DMS 273 treated with DMSO at 0.1 percent for 48 hours (cell line): ENCODE measurements at regions not wholly inside any gene's neighbourhood (a gene's known extent, or its start where the extent isn't known, plus 50 kb on each side); places are given as distances from the start of the nearest gene placed in this dataset.
A peak's percentile ranks its signal among the peaks of the same experiment; 100 is the strongest.

ENCODE experiments used
- DNase-seq: peaks from one replicate; lab custom pipeline; 2025; lab: John Stamatoyannopoulos, UW

DNA sequence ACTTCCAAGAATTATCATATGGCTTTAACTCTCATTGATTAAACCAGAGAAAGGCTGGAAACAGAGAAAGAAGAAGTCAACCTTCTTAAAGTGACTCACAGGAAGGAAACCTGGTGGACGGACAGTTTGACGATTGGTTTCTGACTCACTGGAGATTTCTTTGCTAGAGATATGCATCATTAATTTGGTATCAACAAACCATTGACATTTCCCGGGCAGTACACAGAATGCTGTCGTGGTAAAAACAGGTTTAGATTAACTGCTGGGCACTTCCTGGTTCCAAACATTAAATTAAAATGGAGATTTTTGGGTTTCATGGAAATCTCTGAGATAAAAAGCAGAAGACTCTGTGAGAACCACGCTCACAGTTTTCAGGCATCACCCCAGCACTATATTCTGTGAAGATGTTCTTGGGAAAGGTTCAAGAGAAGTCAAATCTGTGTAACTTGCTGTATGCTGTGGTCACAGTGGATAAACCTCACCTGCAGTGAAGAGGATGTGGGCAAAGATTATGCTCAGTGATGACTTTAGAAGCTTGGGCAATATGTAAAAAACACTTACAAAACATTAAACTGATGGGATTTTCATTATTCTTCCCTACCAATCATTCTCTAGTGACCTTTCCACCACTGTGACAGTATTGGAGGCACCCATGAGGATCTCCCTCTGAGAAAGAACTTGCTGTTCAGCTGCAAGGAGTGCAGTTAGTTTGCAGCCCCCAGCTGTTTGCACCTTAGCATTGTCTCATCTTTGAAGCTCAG lies 61.1 kb upstream of the CD44 start:
- no peak for DNase-seq

DNA sequence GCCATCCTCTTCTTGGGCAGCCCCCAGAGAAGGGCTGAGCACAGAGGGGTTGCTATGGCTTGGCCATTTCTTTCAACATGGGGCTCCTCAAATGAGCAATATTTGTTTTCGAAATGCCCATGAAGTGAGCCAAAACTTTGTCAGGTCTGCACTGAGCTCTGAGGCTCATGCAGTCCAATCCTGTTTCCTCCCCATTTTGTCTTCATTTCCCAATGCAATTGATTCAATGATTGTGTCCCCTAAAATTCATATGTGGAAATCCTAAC lies 60.6 kb upstream of the CD44 start:
- DNase-seq: no peak

DNA sequence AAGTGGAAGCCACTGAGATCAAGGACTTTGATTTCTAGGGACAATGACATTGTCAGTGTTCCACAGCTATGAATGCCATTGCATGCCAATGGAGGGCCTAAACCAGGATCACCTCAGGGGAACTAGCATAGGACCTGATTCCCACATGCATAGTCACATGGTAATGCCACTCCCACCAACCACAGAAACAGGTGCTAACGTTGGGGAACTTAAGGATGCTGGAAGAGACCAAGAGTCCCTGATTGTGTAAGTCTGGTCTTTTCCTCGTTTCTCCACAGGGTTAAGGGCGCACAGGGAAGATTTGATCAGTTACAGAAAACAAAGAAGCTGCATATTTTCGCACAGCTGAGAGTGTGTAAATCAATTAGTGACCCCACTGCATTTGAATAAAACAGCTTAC lies 59.4 kb upstream of the CD44 start:
- DNase-seq: no peak

- DNase-seq: peak; percentile 6
Measured at GRCh38 chr11:35082321-35083180, 56.4 kb upstream of the CD44 start.

DNA sequence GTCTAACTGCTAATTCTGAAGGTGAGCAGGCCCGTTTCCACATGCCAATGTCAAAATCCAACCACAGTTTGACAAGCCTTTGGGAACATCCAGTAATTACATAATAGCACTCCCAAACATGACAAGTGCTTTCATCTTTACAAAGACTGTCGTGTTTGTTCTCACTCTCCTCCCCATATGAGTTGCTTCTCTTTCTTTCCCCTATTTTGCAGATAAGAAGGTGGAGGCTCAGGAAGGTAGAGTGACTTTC lies 55.9 kb upstream of the CD44 start:
- no peak for DNase-seq

- no peak for DNase-seq
Measured at GRCh38 chr11:35083431-35084238, 55.3 kb upstream of the CD44 start.

DNA sequence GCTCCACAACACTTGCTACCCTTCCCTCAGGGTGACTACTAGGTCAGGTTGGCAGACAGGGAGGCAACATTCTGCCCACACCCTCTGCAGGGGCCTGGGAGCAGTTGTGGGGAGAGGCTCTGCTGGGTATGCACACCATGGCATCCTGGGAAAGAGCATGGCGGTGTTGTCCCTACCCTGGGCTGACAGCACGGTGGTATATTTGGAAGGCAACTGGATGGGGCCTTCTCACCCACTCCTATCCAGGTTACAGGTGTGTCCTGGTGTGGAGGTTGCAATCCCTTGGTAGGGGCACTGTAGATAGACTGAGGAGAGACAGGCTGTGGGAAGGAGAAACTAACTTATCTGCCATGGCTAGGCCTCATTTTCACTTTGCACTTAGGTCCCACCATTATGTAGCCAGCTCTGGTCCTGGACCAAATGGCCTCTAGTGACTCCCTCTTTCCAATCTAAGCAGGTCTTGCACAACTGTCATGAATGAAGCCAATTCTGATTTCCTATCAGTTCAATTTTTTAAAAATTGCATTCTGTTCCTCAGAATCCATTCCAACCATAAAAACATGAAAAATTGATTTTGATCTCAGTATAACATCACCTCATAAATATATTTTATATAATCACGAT lies 54.0 kb upstream of the CD44 start:
- DNase-seq: no peak

DNA sequence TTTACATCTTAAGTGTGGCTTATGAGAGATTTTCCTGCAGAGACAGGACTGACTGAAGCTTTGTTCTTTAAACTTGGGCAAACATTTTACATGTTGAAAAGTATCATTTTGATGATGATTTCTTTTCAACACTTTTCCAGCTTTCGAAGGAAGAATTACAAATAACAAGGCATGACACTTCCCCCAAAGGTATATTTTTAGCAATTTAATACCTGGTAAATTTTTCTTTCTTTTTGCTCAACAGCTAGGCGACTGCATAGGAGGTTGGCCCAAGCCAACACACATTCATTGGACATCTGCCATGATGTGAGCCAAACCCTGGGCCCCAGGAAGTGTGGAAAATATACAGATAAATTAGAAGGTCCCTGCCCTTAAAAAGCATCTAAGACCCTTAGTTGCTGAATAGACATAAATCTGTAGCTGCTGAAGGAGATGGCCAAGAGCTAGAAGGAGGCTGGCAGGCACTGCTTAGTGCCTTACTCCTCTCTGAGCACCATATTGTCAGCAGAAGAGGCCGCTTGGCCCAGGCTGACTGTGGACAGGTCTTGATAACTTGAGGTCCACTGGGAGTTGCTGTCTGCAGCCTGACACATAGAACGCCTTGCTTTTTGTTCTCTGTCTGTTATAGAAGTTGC lies 53.3 kb upstream of the CD44 start:
- no peak for DNase-seq

DNA sequence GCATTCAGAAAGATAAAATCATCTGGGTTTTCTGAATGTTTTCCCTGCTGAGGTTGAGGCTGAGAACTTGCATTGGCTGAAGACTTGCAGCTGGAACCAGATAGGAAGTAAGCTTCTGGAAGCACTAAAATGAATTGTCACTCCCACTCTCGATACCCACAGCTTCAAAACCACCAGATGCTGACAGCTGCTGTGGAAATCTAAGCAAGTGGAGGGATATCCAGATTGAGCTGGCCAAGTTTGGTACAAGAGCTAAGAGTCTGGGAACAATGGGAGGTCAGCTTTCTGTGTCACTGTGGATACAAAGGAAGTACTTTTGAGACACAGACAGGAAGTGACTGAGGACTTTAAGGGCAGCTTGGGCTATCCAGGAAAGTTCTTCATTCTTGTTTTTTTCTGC lies 51.3 kb upstream of the CD44 start:
- DNase-seq: no peak

DNA sequence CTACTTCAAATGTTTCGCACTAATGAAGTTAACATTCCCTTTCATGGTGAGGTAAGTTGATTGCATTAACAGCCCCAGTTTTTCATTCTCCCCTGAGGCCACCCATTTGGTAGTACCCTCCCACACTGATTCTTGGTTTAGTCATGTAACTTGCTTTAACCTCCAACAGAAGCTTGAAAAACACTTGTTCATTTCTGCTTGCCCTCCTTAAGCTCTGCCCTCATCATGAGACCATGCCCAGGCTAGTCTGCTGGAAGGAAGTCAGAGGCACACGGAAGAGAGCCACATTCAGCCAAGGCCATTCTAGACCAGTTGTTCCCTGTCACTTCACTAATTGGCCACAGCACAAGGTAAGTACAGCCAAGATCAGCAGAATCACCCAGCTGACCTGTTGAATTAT lies 50.7 kb upstream of the CD44 start:
- DNase-seq: no peak

DNA sequence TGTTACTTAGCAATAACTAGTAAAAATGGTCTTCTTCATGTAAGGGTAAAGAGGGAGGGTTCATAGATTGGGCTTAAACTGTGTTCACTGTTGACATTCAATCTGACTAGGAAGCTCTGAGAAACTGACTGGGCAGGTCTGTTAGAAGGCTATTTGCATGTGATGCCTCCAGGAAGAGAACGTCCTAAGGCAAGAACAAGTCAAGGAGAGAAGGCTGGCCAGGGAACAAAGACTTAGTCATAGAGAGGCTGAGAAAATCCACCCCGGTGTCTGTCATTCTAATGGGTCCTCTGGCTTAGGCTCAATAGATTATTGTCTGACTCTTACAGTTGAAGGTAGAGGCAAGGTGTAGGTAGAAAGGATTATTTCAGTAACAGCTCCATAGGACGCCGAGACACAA lies 50.3 kb upstream of the CD44 start:
- no peak for DNase-seq
